H9 (cell line): ENCODE measurements at regions not wholly inside any gene's neighbourhood (a gene's known extent, or its start where the extent isn't known, plus 50 kb on each side); places are given as distances from the start of the nearest gene placed in this dataset.

Source experiments
- DNase-seq: peaks from one replicate; pipeline ENCODE4 v3.0.0-alpha.2; 2017
- H2AFZ ChIP-seq: one replicate; pipeline ENCODE4 v1.6.1; 2013; ENCODE audit warnings: mild to moderate bottlenecking, low read length, control low read depth, moderate library complexity
- H2AK5ac ChIP-seq: 2 replicates; pipeline ENCODE4 v1.6.1; 2013; ENCODE audit warnings: low read length, control low read depth, mixed read lengths; ENCODE audit not compliant: insufficient read length
- H2BK120ac ChIP-seq: one replicate; pipeline ENCODE4 v1.6.1; 2013; ENCODE audit warnings: low read depth, mild to moderate bottlenecking, low read length, control low read depth, inconsistent platforms; ENCODE audit not compliant: poor library complexity, severe bottlenecking
- H2BK12ac ChIP-seq: 2 replicates; pipeline ENCODE4 v1.6.1; 2013; ENCODE audit warnings: low read length, control low read depth, mixed read lengths, low read depth; ENCODE audit not compliant: insufficient read length
- H2BK15ac ChIP-seq: 2 replicates; pipeline ENCODE4 v1.6.1; 2013; ENCODE audit warnings: low read depth, low read length, control low read depth
- H2BK20ac ChIP-seq: one replicate; pipeline ENCODE4 v1.6.1; 2013; ENCODE audit warnings: low read depth, mild to moderate bottlenecking, low read length, control low read depth, inconsistent platforms; ENCODE audit not compliant: poor library complexity, severe bottlenecking
- H2BK5ac ChIP-seq: 2 replicates; pipeline ENCODE4 v1.6.1; 2013; ENCODE audit warnings: low read length, control low read depth, mixed read lengths; ENCODE audit not compliant: insufficient read length
- H3K14ac ChIP-seq: 2 replicates; pipeline ENCODE4 v1.6.1; 2013; ENCODE audit warnings: low read length, control low read depth; ENCODE audit not compliant: insufficient read depth
- H3K18ac ChIP-seq: 2 replicates; pipeline ENCODE4 v1.6.1; 2013; ENCODE audit warnings: low read depth, mild to moderate bottlenecking, mixed read lengths, low read length, control low read depth; ENCODE audit not compliant: insufficient read length
- H3K23ac ChIP-seq: 2 replicates; pipeline ENCODE4 v1.6.1; 2013; ENCODE audit warnings: low read length, control low read depth, mixed read lengths, low read depth; ENCODE audit not compliant: insufficient read length
- H3K23me2 ChIP-seq: 2 replicates; pipeline ENCODE4 v1.6.1; 2013; ENCODE audit warnings: low read depth, mild to moderate bottlenecking, mixed read lengths, low read length, control low read depth; ENCODE audit not compliant: insufficient read length, poor library complexity, severe bottlenecking
- H3K27ac ChIP-seq: 2 replicates; pipeline ENCODE4 v1.5.1; 2013; ENCODE audit warnings: low read length, control low read depth, mixed read lengths, low read depth; ENCODE audit not compliant: insufficient read length
- H3K27me3 ChIP-seq: 2 replicates; pipeline ENCODE4 v1.6.1; 2013; ENCODE audit warnings: low read length, control low read depth, inconsistent platforms; ENCODE audit not compliant: insufficient read depth
- H3K4ac ChIP-seq: 2 replicates; pipeline ENCODE4 v1.6.1; 2013; ENCODE audit warnings: low read depth, mild to moderate bottlenecking, control low read depth, inconsistent platforms, low read length, moderate library complexity
- H3K4me1 ChIP-seq: 2 replicates; pipeline ENCODE4 v1.6.1; 2013; ENCODE audit warnings: low read length, control low read depth, inconsistent platforms; ENCODE audit not compliant: insufficient read depth
- H3K4me2 ChIP-seq: 2 replicates; pipeline ENCODE4 v1.6.1; 2013; ENCODE audit warnings: low read length, control low read depth, mixed read lengths; ENCODE audit not compliant: insufficient read length, insufficient read depth
- H3K56ac ChIP-seq: 2 replicates; pipeline ENCODE4 v1.6.1; 2013; ENCODE audit warnings: low read depth, mild to moderate bottlenecking, mixed read lengths, low read length, control low read depth; ENCODE audit not compliant: insufficient read length
- H3K79me1 ChIP-seq: 2 replicates; pipeline ENCODE4 v1.6.1; 2013; ENCODE audit warnings: low read depth, mild to moderate bottlenecking, moderate library complexity, low read length, control low read depth, inconsistent platforms; ENCODE audit not compliant: insufficient read depth, poor library complexity, severe bottlenecking
- H3K79me2 ChIP-seq: 2 replicates; pipeline ENCODE4 v1.6.1; 2013; ENCODE audit warnings: low read length, control low read depth, inconsistent platforms; ENCODE audit not compliant: insufficient read depth
- H3K9ac ChIP-seq: 2 replicates; pipeline ENCODE4 v1.6.1; 2013; ENCODE audit warnings: low read length, control low read depth, mixed read lengths; ENCODE audit not compliant: insufficient read length; ENCODE audit errors: extremely low read depth
- H3K9me3 ChIP-seq: one replicate; pipeline ENCODE4 v1.6.1; 2013; ENCODE audit warnings: low read depth, low read length, inconsistent platforms; ENCODE audit not compliant: control insufficient read depth
- H3T11ph ChIP-seq: one replicate; pipeline ENCODE4 v1.6.1; 2013; ENCODE audit warnings: mild to moderate bottlenecking, low read length, control low read depth, inconsistent platforms
- H4K20me1 ChIP-seq: one replicate; pipeline ENCODE4 v1.6.1; 2013; ENCODE audit not compliant: control insufficient read depth, insufficient read length, insufficient read depth
- H4K5ac ChIP-seq: 2 replicates; pipeline ENCODE4 v1.6.1; 2013; ENCODE audit warnings: low read depth, mild to moderate bottlenecking, mixed read lengths, low read length, control low read depth; ENCODE audit not compliant: insufficient read length
- H4K8ac ChIP-seq: replicated peaks from 2 replicates; pipeline ENCODE4 v1.6.1; 2013; ENCODE audit warnings: low read length, control low read depth, mixed read lengths, low read depth; ENCODE audit not compliant: insufficient read length
- H4K91ac ChIP-seq: 2 replicates; pipeline ENCODE4 v1.6.1; 2013; ENCODE audit warnings: low read depth, mild to moderate bottlenecking, moderate library complexity, mixed read lengths, low read length, control low read depth; ENCODE audit not compliant: insufficient read length
- H3K27ac Mint-ChIP-seq, 3 experiments: 2 replicates in 2 of 3; 3 replicates in 1 of 3; pipeline ENCODE4 v1.8.0; 2020 to 2021; ENCODE audit warnings: mixed read lengths in 3 of 3, mild to moderate bottlenecking in 1 of 3, moderate library complexity in 1 of 3
- H3K27me3 Mint-ChIP-seq: 2 replicates; pipeline ENCODE4 v1.8.0; 2021; ENCODE audit warnings: low read depth, mild to moderate bottlenecking, moderate library complexity, mixed read lengths
- H3K36me3 Mint-ChIP-seq, 3 experiments: 2 replicates in 2 of 3; 3 replicates in 1 of 3; pipeline ENCODE4 v1.8.0; 2020 to 2021; ENCODE audit warnings: low read depth in 3 of 3, mixed read lengths in 3 of 3; ENCODE audit not compliant: insufficient read depth in 1 of 3
- H3K4me1 Mint-ChIP-seq, 2 experiments: 2 replicates each; pipeline ENCODE4 v1.8.0; 2020; ENCODE audit warnings: mixed read lengths in 2 of 2
- H3K4me3 Mint-ChIP-seq, 2 experiments: 2 replicates in 1 of 2; 3 replicates in 1 of 2; pipeline ENCODE4 v1.8.0; 2020 to 2021; ENCODE audit warnings: mild to moderate bottlenecking in 2 of 2, mixed read lengths in 2 of 2, moderate library complexity in 1 of 2
- H3K9me3 Mint-ChIP-seq, 2 experiments: 2 replicates in 1 of 2; 3 replicates in 1 of 2; pipeline ENCODE4 v1.8.0; 2020; ENCODE audit warnings: mild to moderate bottlenecking in 2 of 2, mixed read lengths in 2 of 2, moderate library complexity in 1 of 2
- CTCF ChIP-seq: fragments of 200-600 bp; sonication (generic); conservative IDR thresholded peaks from 3 replicates; pipeline ENCODE4 v1.8.0; 2021; ENCODE audit warnings: antibody characterized with exemption, mild to moderate bottlenecking
- WGBS: extraction: QIAGEN DNeasy Blood & Tissue Kit; methylation state at CpG from one replicate; pipeline ENCODE4 v1.1.7; 2013; ENCODE audit warnings: missing lambda C conversion rate, low lambda C conversion rate, mixed read lengths; ENCODE audit not compliant: insufficient read length; ENCODE audit errors: extremely low coverage; 5-methylcytosine and 5-hydroxymethylcytosine counted together

GRCh38 chr21:38702196-38702595, 103.5 kb upstream of the ETS2 start:
- H2BK12ac ChIP-seq = no peak overlapping the region
- no peak overlapping the region for H3K4ac ChIP-seq
- H3K36me3 Mint-ChIP-seq = peaks cover 0 to 1% (median 0%) of the 10 kb centered on the region in 3 experiments; a peak in 2 of 7 replicates
- H4K91ac ChIP-seq = no peak overlapping the region
- H3K9me3 Mint-ChIP-seq = peaks cover 0 to 3% of the 10 kb centered on the region in 2 experiments; a peak in 2 of 5 replicates
- peaks cover 2% of the 10 kb centered on the region; the same call in 1 of the 2 replicates for H3K27me3 Mint-ChIP-seq
- H2BK5ac ChIP-seq = no peak overlapping the region
- H3K27ac ChIP-seq = no peak overlapping the region
- TF ChIP-seq CTCF = no peak
- H3K4me1 ChIP-seq = no peaks in the 10 kb centered on the region
- WGBS = no CpG with 5 or more reads among the region's 9 CpGs
- no peak overlapping the region for H3T11ph ChIP-seq
- no peak overlapping the region for H3K9ac ChIP-seq
- no peak overlapping the region for H2AK5ac ChIP-seq
- no peak overlapping the region for H3K18ac ChIP-seq
- H3K27me3 ChIP-seq = no peaks in the 10 kb centered on the region
- no peak overlapping the region for H2BK20ac ChIP-seq
- no peak for DNase-seq
- no peak overlapping the region for H3K56ac ChIP-seq
- H3K4me1 Mint-ChIP-seq = peaks cover 4 to 6% of the 10 kb centered on the region in 2 experiments
- no peaks in the 10 kb centered on the region for H4K20me1 ChIP-seq
- no peak overlapping the region for H3K14ac ChIP-seq
- no peak overlapping the region for H2AFZ ChIP-seq
- H2BK120ac ChIP-seq = no peak overlapping the region
- no peak overlapping the region for H3K4me3 Mint-ChIP-seq
- no peak overlapping the region for H3K4me2 ChIP-seq
- H3K79me2 ChIP-seq = no peaks in the 10 kb centered on the region
- H3K23me2 ChIP-seq = no peaks in the 10 kb centered on the region
- no peaks in the 10 kb centered on the region for H3K9me3 ChIP-seq
- no peaks in the 10 kb centered on the region for H3K79me1 ChIP-seq
- H4K8ac ChIP-seq = no peak overlapping the region
- no peak overlapping the region for H3K23ac ChIP-seq
- H4K5ac ChIP-seq = no peak overlapping the region
- no peak overlapping the region for H3K27ac Mint-ChIP-seq
- H2BK15ac ChIP-seq = no peak overlapping the region
